ENCODE measurements at regions not wholly inside any gene's neighbourhood (a gene's known extent, or its start where the extent isn't known, plus 50 kb on each side); places are given as distances from the start of the nearest gene placed in this dataset.
"Not testable (repeated sequence)": the region's sequence is repeated elsewhere in the genome, so short reads cannot be mapped to it uniquely, and the experiment has no call there.

- DNase-seq, result not testable (repeated sequence)
Observed at GRCh38 chr17:20387549-20387948, 79.8 kb downstream of the LGALS9B start.

DNA sequence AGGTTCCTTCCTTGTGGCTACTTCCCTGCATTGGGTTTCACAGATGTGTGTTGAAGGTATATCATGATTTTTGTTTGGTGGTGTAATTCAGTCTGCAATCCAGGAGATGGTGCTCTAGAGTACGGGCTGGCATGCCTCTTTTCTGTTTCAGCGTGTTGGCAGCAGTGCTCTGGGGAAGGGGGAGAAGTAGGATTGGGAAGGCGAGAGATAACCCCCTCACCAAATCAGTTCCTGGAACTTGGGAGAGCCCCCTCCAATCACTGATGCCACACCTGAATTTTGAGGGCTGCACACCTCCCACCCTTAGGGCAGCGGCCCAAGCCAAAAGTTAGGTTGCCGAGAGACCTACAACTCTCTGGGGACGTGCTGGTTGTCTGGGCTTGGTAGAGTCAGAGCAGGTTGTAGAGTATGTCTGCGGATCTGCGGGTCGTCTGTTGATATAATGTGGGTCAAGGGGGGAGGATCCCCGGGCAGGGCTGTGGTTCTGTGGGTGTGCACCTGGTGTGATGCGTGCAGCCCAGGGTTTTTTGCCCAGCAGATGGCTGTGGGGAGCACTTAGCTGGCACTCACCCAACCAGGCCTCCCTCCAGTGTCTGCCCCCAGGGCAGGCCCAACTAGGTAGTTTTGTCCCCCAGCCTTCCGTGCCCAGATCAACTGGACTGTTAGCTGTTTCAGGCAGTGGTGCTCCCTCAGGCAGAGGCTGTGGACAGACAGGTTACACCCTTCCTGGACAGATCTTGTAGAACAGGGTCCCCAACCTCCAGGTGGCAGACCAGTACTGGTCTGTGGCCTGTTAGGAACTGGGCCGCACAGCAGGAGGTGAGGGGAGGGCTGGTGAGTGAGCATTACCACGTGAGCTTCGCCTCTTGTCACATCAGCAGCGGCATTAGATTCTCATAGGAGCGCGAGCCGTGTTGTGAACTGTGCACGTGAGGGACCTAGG is 85.7 kb downstream of the LGALS9B start:
- DNase-seq, result peak in 8 of 56 donors; percentile 2 to 23 (median 7)

DNA sequence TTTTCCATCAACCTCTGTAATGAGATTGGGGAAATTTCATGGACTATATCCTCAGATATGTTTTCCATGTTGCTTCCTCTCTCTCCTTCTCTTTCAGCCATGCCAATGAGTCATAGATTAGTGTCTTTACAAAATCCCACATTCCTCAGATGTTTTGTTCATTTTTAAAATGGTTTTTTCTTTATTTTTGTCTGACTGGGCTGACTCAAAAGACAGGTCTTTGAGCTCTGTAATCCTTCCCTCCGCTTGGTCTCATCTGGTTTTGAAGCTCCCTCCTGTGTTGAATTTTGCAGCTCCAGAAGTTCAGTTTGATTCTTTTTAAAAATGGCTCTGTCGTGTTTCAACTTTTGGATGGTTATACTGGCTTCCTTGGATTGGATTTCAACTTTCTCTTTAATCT is 86.7 kb downstream of the LGALS9B start:
- DNase-seq, result not testable (repeated sequence)

GRCh38 chr17:20379251-20379650 is 88.1 kb downstream of the LGALS9B start:
- DNase-seq, result not testable (repeated sequence)

DNA sequence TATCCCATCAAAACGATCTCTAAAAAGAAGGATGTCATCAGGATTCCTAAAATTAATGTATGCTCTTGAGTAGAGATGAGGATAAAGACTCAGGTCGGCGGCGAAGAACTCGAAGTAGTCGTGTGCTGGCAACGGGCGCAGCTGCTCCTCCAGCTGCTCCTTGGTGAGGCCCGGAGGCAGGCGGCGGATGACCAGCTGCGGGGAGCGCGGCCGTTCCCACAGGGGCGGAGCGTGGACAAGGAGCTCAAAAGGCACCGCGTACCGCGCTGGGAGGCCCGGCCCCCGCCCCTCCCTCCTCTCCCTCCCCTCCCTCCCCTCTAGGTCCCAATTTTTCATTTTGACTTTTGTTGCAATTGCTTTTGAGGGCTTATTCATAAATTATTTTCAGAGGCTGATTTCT is 90.7 kb downstream of the LGALS9B start:
- not testable (repeated sequence) for DNase-seq

- not testable (repeated sequence) for DNase-seq
Observed at GRCh38 chr17:20375745-20376144, 91.6 kb downstream of the LGALS9B start.
